GM21515 (cell line): ENCODE measurements at regions not wholly inside any gene's neighbourhood (a gene's known extent, or its start where the extent isn't known, plus 50 kb on each side); places are given as distances from the start of the nearest gene placed in this dataset.

Source experiments
- ATAC-seq: cut with Tn5 transposase; IDR thresholded peaks from one replicate; pipeline ENCODE4 v1.9.1; 2021; ENCODE audit not compliant: unreplicated experiment

- ATAC-seq: no peak
Observed at GRCh38 chr5:74205767-74206578, 434.6 kb downstream of the ENC1 start.

- ATAC-seq: no peak
Observed at GRCh38 chr5:74201334-74202081, 439.0 kb downstream of the ENC1 start.

GRCh38 chr5:74200560-74200959, 440.0 kb downstream of the ENC1 start:
- ATAC-seq: no peak

GRCh38 chr5:74199436-74200210, 440.9 kb downstream of the ENC1 start:
- ATAC-seq: no peak

- ATAC-seq: no peak
Observed at GRCh38 chr5:74199005-74199404, 441.5 kb downstream of the ENC1 start.

GRCh38 chr5:74198156-74198555, 442.4 kb downstream of the ENC1 start:
- ATAC-seq: no peak

GRCh38 chr5:74196233-74196632, 444.3 kb downstream of the ENC1 start:
- peak; percentile 77 for ATAC-seq

- no peak for ATAC-seq
Observed at GRCh38 chr5:74194196-74194595, 446.3 kb downstream of the ENC1 start.

GRCh38 chr5:74192606-74193299, 447.8 kb downstream of the ENC1 start:
- ATAC-seq: no peak

- ATAC-seq: no peak
Observed at GRCh38 chr5:74188351-74189105, 452.0 kb downstream of the ENC1 start.

GRCh38 chr5:74187757-74188156, 452.8 kb downstream of the ENC1 start:
- no peak for ATAC-seq

- ATAC-seq: no peak
Observed at GRCh38 chr5:74186356-74187315, 453.9 kb downstream of the ENC1 start.

- ATAC-seq: no peak
Observed at GRCh38 chr5:74185599-74185998, 454.9 kb downstream of the ENC1 start.

GRCh38 chr5:74184649-74185048, 455.9 kb downstream of the ENC1 start:
- no peak for ATAC-seq

- ATAC-seq: no peak
Observed at GRCh38 chr5:74183041-74183440, 457.5 kb downstream of the ENC1 start.

- no peak for ATAC-seq
Observed at GRCh38 chr5:74182603-74183002, 457.9 kb downstream of the ENC1 start.

- no peak for ATAC-seq
Observed at GRCh38 chr5:74179701-74180100, 460.8 kb downstream of the ENC1 start.

- no peak for ATAC-seq
Observed at GRCh38 chr5:74179179-74179578, 461.3 kb downstream of the ENC1 start.

GRCh38 chr5:74177961-74178360, 462.6 kb downstream of the ENC1 start:
- no peak for ATAC-seq
